HK-2 (cell line): ENCODE measurements at regions not wholly inside any gene's neighbourhood (a gene's known extent, or its start where the extent isn't known, plus 50 kb on each side); places are given as distances from the start of the nearest gene placed in this dataset.

Source experiments
- DNase-seq: peaks from one replicate; pipeline ENCODE4 v3.0.0-alpha.2; 2018; ENCODE audit not compliant: unreplicated experiment

GRCh38 chr4:137310593-137311490, 221.5 kb downstream of the PCDH18 start:
- DNase-seq = no peak

GRCh38 chr4:137310166-137310565, 222.1 kb downstream of the PCDH18 start:
- DNase-seq = no peak

- DNase-seq = no peak
These were observed 222.9 kb downstream of the PCDH18 start for GRCh38 chr4:137309424-137309823.

- no peak for DNase-seq
These were observed 224.5 kb downstream of the PCDH18 start for GRCh38 chr4:137307806-137308205.

GRCh38 chr4:137300776-137301175, 231.5 kb downstream of the PCDH18 start:
- DNase-seq = no peak

GRCh38 chr4:137299281-137299680, 233.0 kb downstream of the PCDH18 start:
- DNase-seq = no peak

- no peak for DNase-seq
These were observed 239.0 kb downstream of the PCDH18 start for GRCh38 chr4:137293281-137293680.

GRCh38 chr4:137283737-137284136, 248.6 kb downstream of the PCDH18 start:
- no peak for DNase-seq

- no peak for DNase-seq
These were observed 253.9 kb downstream of the PCDH18 start for GRCh38 chr4:137278431-137278830.

- DNase-seq = no peak
These were observed 257.9 kb downstream of the PCDH18 start for GRCh38 chr4:137274404-137274803.

GRCh38 chr4:137267024-137267423, 265.3 kb downstream of the PCDH18 start:
- no peak for DNase-seq

- DNase-seq = no peak
These were observed 265.8 kb downstream of the PCDH18 start for GRCh38 chr4:137266511-137266910.

- DNase-seq = no peak
These were observed 269.1 kb downstream of the PCDH18 start for GRCh38 chr4:137263206-137263605.

- no peak for DNase-seq
These were observed 278.3 kb downstream of the PCDH18 start for GRCh38 chr4:137253949-137254348.

GRCh38 chr4:137249112-137249511, 283.2 kb downstream of the PCDH18 start:
- no peak for DNase-seq

GRCh38 chr4:137238456-137239162, 293.7 kb downstream of the PCDH18 start:
- peak; percentile 10 for DNase-seq

- no peak for DNase-seq
These were observed 305.4 kb downstream of the PCDH18 start for GRCh38 chr4:137226900-137227299.

- DNase-seq = no peak
These were observed 306.1 kb downstream of the PCDH18 start for GRCh38 chr4:137226221-137226620.

GRCh38 chr4:137213372-137214173, 318.7 kb downstream of the PCDH18 start:
- DNase-seq = no peak

- no peak for DNase-seq
These were observed 319.7 kb downstream of the PCDH18 start for GRCh38 chr4:137212601-137213000.

GRCh38 chr4:137209240-137209639, 323.1 kb downstream of the PCDH18 start:
- no peak for DNase-seq

GRCh38 chr4:137206781-137207180, 325.5 kb downstream of the PCDH18 start:
- DNase-seq = no peak
